SK-N-SH (cell line): ENCODE measurements at regions not wholly inside any gene's neighbourhood (a gene's known extent, or its start where the extent isn't known, plus 50 kb on each side); places are given as distances from the start of the nearest gene placed in this dataset.
A peak's percentile ranks its signal among the peaks of the same experiment; 100 is the strongest.

Experiments used
- CTCF ChIA-PET: fragments of 300-600, 350-600 bp; formaldehyde crosslinking; extraction: SDS; loops from one replicate; lab custom pipeline; 2021; lab: Yijun Ruan, JAX
- POLR2A ChIA-PET: fragments of 350-600 bp; sonication (Branson Sonifier 250); formaldehyde crosslinking; extraction: SDS; loops from one replicate; lab custom pipeline; 2020; ENCODE audit warnings: antibody characterized with exemption, inconsistent platforms; lab: Yijun Ruan, JAX
- DNase-seq: peaks from one replicate; pipeline ENCODE4 v3.0.0; 2012
- H2AFZ ChIP-seq: fragments of 200-600 bp; sonication (generic); 2 replicates; pipeline ENCODE4 v1.8.1; 2016; ENCODE audit warnings: antibody characterized with exemption, mild to moderate bottlenecking, low read depth
- H3F3A ChIP-seq: fragments of 200-600 bp; sonication (generic); replicated peaks from 2 replicates; pipeline ENCODE3; 2016; ENCODE audit warnings: antibody characterized with exemption, mild to moderate bottlenecking; ENCODE audit not compliant: insufficient read depth
- H3K27ac ChIP-seq, 2 experiments: fragments of 200-500 bp in 1 of 2; fragments of 200-600 bp in 1 of 2; sonication (Bioruptor generic) in 1 of 2; sonication (generic), shearing (Covaris generic) in 1 of 2; 2 replicates each; pipeline versions ENCODE4 v1.5.1 to v1.6.1; 2014 to 2016; ENCODE audit warnings: low read depth in 2 of 2, inconsistent platforms in 1 of 2, low read length in 1 of 2, mild to moderate bottlenecking in 1 of 2, mixed read lengths in 1 of 2
- H3K27me3 ChIP-seq: fragments of 200-600 bp; sonication (generic), shearing (Covaris generic); 2 replicates; pipeline ENCODE4 v1.6.1; 2016; ENCODE audit warnings: mixed run types; ENCODE audit not compliant: insufficient read depth
- H3K36me3 ChIP-seq, 2 experiments: fragments of 200-500 bp in 1 of 2; fragments of 200-600 bp in 1 of 2; sonication (Bioruptor generic) in 1 of 2; sonication (generic) in 1 of 2; replicated peaks in 1 of 2; 2 replicates each; pipeline versions ENCODE3 to v1.5.1; 2014 to 2016; ENCODE audit warnings: low read length in 1 of 2, mild to moderate bottlenecking in 1 of 2; ENCODE audit not compliant: insufficient read depth in 2 of 2, control insufficient read depth in 1 of 2
- H3K4me1 ChIP-seq, 2 experiments: fragments of 200-500 bp in 1 of 2; fragments of 200-600 bp in 1 of 2; sonication (Bioruptor generic) in 1 of 2; sonication (generic), shearing (Covaris generic) in 1 of 2; 2 replicates each; pipeline versions ENCODE4 v1.5.1 to v1.6.1; 2014 to 2016; ENCODE audit warnings: low read depth in 1 of 2, low read length in 1 of 2, mixed run types in 1 of 2; ENCODE audit not compliant: insufficient read depth in 2 of 2, control insufficient read depth in 1 of 2
- H3K4me2 ChIP-seq: fragments of 200-600 bp; sonication (generic), shearing (Covaris generic); 2 replicates; pipeline ENCODE4 v1.6.1; 2017; ENCODE audit warnings: mixed run types
- H3K4me3 ChIP-seq, 2 experiments: fragments of 200-500 bp in 1 of 2; fragments of 200-600 bp in 1 of 2; sonication (Bioruptor generic) in 1 of 2; sonication (generic), shearing (Covaris generic) in 1 of 2; 2 replicates each; pipeline versions ENCODE4 v1.5.1 to v1.8.1; 2014 to 2016; ENCODE audit warnings: low read depth in 2 of 2, inconsistent platforms in 1 of 2, low read length in 1 of 2, mild to moderate bottlenecking in 1 of 2, mixed read lengths in 1 of 2, moderate library complexity in 1 of 2
- H3K79me2 ChIP-seq: fragments of 200-600 bp; sonication (generic); 2 replicates; pipeline ENCODE4 v1.8.1; 2017; ENCODE audit warnings: mild to moderate bottlenecking; ENCODE audit not compliant: insufficient read depth
- H3K9ac ChIP-seq: fragments of 200-600 bp; sonication (generic); 2 replicates; pipeline ENCODE4 v1.6.1; 2017; ENCODE audit warnings: mixed run types
- H3K9me2 ChIP-seq: fragments of 200-600 bp; sonication (generic); 2 replicates; pipeline ENCODE4 v1.6.1; 2017; ENCODE audit warnings: mixed run types
- H3K9me3 ChIP-seq: fragments of 200-600 bp; sonication (generic); 2 replicates; pipeline ENCODE4 v1.6.1; 2017; ENCODE audit warnings: mixed run types, mild to moderate bottlenecking, moderate library complexity
- H4K20me1 ChIP-seq: fragments of 200-600 bp; sonication (generic); 2 replicates; pipeline ENCODE4 v1.6.1; 2017; ENCODE audit warnings: mild to moderate bottlenecking, mixed run types; ENCODE audit not compliant: insufficient read depth
- FOSL2 ChIP-seq: IDR thresholded peaks from 2 replicates; pipeline ENCODE4 v1.4.0; 2012; ENCODE audit warnings: low read depth, mild to moderate bottlenecking, moderate library complexity, borderline replicate concordance
- FOXM1 ChIP-seq: IDR thresholded peaks from 2 replicates; pipeline ENCODE4 v1.4.0; 2012; ENCODE audit warnings: low read depth, mild to moderate bottlenecking
- GABPA ChIP-seq: IDR thresholded peaks from 2 replicates; pipeline ENCODE4 v1.4.0; 2012; ENCODE audit warnings: low read depth, mild to moderate bottlenecking
- GATA2 ChIP-seq: sonication (generic); formaldehyde crosslinking; IDR thresholded peaks from 2 replicates; pipeline ENCODE4 v1.5.0; 2020; ENCODE audit warnings: mild to moderate bottlenecking, missing genetic modification reagents
- JUND ChIP-seq: IDR thresholded peaks from 2 replicates; pipeline ENCODE4 v1.4.0; 2012
- NFIC ChIP-seq: IDR thresholded peaks from 2 replicates; pipeline ENCODE4 v1.4.0; 2012; ENCODE audit warnings: borderline replicate concordance
- PBX3 ChIP-seq: IDR thresholded peaks from 2 replicates; pipeline ENCODE4; 2012
- RAD21 ChIP-seq: IDR thresholded peaks from 2 replicates; pipeline ENCODE4 v1.6.1; 2012; ENCODE audit warnings: mild to moderate bottlenecking, low read length
- RFX5 ChIP-seq: IDR thresholded peaks from 2 replicates; pipeline ENCODE4 v1.6.1; 2012; ENCODE audit warnings: mild to moderate bottlenecking, improper control_type of control experiment, low read length
- SIN3A ChIP-seq: IDR thresholded peaks from 2 replicates; pipeline ENCODE4 v1.6.1; 2012; ENCODE audit warnings: low read depth, mild to moderate bottlenecking, low read length, moderate library complexity, borderline replicate concordance
- TAF1 ChIP-seq: IDR thresholded peaks from 2 replicates; pipeline ENCODE4 v1.6.1; 2012; ENCODE audit warnings: low read depth, mild to moderate bottlenecking, low read length, moderate library complexity, borderline replicate concordance
- TCF12 ChIP-seq: IDR thresholded peaks from 2 replicates; pipeline ENCODE4 v1.4.0; 2012
- TEAD4 ChIP-seq: IDR thresholded peaks from 2 replicates; pipeline ENCODE4 v1.4.0; 2012; ENCODE audit warnings: mild to moderate bottlenecking, borderline replicate concordance; ENCODE audit not compliant: insufficient read depth
- USF1 ChIP-seq: IDR thresholded peaks from 2 replicates; pipeline ENCODE4 v1.4.0; 2012; ENCODE audit warnings: low read depth, borderline replicate concordance
- ZBTB33 ChIP-seq: IDR thresholded peaks from 2 replicates; pipeline ENCODE4 v1.4.0; 2012; ENCODE audit warnings: low read depth, borderline replicate concordance
- WGBS: methylation state at CpG from one replicate; pipeline ENCODE4 v1.1.6; 2017; ENCODE audit warnings: low lambda C conversion rate; 5-methylcytosine and 5-hydroxymethylcytosine counted together
- TF ChIP-seq, protein P1 (sequence below): fragments of 150-350 bp; IDR thresholded peaks from 2 replicates; pipeline ENCODE4 v1.6.1; 2017; ENCODE audit warnings: antibody characterized with exemption, low read length, low read depth, borderline replicate concordance

DNA sequence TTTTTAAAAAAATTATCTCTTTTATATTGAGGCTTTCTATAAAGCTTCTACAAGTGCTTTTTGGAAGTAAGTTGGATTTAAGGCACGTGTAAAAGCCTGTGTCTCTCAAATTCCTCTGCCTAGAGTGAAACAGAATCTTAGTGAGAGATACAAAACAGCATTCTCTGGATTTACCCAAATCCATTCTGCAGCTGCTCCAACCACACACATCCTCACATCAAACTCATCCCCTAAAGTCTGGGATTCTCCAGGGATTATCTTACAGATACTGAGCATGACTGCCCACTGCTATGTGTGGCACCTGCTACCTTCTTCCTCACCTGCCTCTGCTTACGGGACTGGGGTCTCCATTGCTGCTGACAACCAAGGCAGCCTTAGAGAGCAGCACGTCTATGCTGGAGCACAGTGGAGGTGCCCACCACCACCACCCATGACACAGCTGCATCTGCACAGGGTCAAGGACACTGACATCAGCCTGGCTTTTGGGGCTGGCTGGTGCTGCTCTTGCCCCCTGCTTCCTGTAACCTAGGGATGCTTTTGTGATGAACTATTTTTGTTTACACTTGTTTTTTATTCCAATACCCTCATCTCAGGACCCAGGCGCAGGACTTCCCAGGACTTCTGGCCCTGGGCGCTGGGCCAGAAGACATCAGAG lies 139.2 kb upstream of the NAMPT start (continued):
- TF ChIP-seq TEAD4 = no peak
- TF ChIP-seq GATA2 (CRISPR knock-in tag) = no peak
- TF ChIP-seq, all 33 proteins: peak for 0

- POLR2A ChIA-PET = no interaction called here
- Histone ChIP-seq H3K4me2 (no peak overlapping the region), H3K79me2 (no peaks in the 10 kb centered on the region), H3F3A (peaks cover 27% of the 10 kb centered on the region), H3K27me3 (no peaks in the 10 kb centered on the region), H3K9me3 (no peaks in the 10 kb centered on the region), H3K9ac (no peak overlapping the region), H3K4me3 (no peak overlapping the region), H2AFZ (no peak overlapping the region), H4K20me1 (no peaks in the 10 kb centered on the region), H3K36me3 (no peaks in the 10 kb centered on the region), H3K27ac (no peak overlapping the region), H3K4me1 (peaks cover 16 to 37% of the 10 kb centered on the region in 2 experiments), H3K9me2 (no peaks in the 10 kb centered on the region)
- WGBS = 78% methylated on average over 5 of the region's 5 CpGs
- CTCF ChIA-PET = interaction anchor here (0.6 to 1.3 kb wide), 4 partner anchors 10 to 725 kb away, joined by 3 to 4 read pairs (median 3); no protein-coding TSS in a partner anchor
- TF ChIP-seq GABPA = no peak
- TF ChIP-seq NFIC = no peak
- no peak for TF ChIP-seq USF1
- TF ChIP-seq PBX3 = no peak
- no peak for TF ChIP-seq TAF1
- TF ChIP-seq ZBTB33 = no peak
- no peak for DNase-seq
Measured at GRCh38 chr7:106423111-106423510, 138.3 kb upstream of the NAMPT start.

- Histone ChIP-seq H3K4me2 (peak overlapping the region; percentile 11; the same call in 1 of the 2 replicates), H3K79me2 (no peaks in the 10 kb centered on the region), H4K20me1 (no peaks in the 10 kb centered on the region), H3F3A (peaks cover 27% of the 10 kb centered on the region), H3K36me3 (no peaks in the 10 kb centered on the region), H3K4me3 (no peak overlapping the region), H2AFZ (peak overlapping the region; percentile 56), H3K9me2 (no peaks in the 10 kb centered on the region), H3K9ac (peak overlapping the region; percentile 16; the same call in 1 of the 2 replicates), H3K9me3 (peaks cover 2% of the 10 kb centered on the region), H3K27ac (peak overlapping the region; percentile 69 to 78), H3K27me3 (no peaks in the 10 kb centered on the region), H3K4me1 (peaks cover 16 to 37% of the 10 kb centered on the region in 2 experiments)
- ChIA-PET CTCF (no interaction called here), POLR2A (no interaction called here)
- WGBS = 22% methylated on average over 6 of the region's 6 CpGs
- DNase-seq = no peak
- TF ChIP-seq RAD21 (no peak), NFIC (peak; percentile 85), USF1 (peak; percentile 86), JUND (peak; percentile 59), FOSL2 (peak; percentile 45; the same call in 1 of the 2 replicates), TAF1 (0 out of 2 replicates have a peak, but pooled peaks have one; percentile 23), PBX3 (peak; percentile 87), TCF12 (peak; percentile 77), SIN3A (peak; percentile 45; the same call in 1 of the 2 replicates), GATA2 (CRISPR knock-in tag) (no peak), RFX5 (no peak), FOXM1 (no peak)
- TF ChIP-seq, protein P1, sequence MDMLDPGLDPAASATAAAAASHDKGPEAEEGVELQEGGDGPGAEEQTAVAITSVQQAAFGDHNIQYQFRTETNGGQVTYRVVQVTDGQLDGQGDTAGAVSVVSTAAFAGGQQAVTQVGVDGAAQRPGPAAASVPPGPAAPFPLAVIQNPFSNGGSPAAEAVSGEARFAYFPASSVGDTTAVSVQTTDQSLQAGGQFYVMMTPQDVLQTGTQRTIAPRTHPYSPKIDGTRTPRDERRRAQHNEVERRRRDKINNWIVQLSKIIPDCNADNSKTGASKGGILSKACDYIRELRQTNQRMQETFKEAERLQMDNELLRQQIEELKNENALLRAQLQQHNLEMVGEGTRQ = no peak
Measured at GRCh38 chr7:106421181-106421762, 136.5 kb upstream of the NAMPT start.
